ENCODE measurements at regions not wholly inside any gene's neighbourhood (a gene's known extent, or its start where the extent isn't known, plus 50 kb on each side); places are given as distances from the start of the nearest gene placed in this dataset.

DNA sequence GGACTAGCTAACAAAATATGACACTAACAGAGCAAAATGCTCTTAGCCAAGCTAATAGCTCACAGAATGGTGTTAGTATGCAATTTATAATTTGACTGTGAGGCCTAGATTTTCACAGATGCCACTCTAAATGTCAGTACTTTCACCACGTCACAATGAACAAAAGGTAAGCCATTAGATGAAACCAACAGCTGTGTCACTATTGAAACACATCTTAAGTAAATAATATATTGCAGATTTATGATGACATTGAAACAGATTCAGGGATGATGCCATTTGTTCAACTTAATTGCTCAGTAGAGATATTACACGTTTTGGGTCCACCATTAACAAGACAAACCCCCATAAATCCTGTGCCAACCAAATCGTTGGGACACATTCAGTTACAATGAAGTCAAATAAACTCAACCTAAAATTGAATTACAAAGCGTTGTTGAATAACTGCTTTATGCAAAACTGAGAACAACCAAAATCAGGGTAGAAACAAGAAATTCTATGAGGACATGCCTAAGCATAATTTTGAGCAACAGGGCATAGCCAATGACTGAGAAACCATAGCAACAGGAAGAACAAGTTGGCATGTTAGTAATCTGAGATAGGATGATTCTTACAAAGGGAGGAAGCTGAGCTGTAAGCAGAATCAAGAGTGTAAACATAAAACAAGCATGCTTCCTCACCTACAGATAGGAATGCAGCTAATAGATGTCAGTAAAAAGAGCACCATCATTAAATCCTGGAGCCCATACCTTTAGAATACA is 85.6 kb upstream of the KHDRBS2 start:
- ChIA-PET RAD21 (ENCODE audit: low non-redundant PET in 1 of 2, low total read pairs in 2 of 2, uncharacterized antibody in 2 of 2, unreplicated experiment in 2 of 2) (no interaction called here), POLR2A (no interaction called here), CTCF (no interaction called here)
- BruUV-seq (replicated peaks), result no TSS peak
- Histone ChIP-seq H3K9me2 (ENCODE audit: insufficient read depth) (no peaks in the 10 kb centered on the region), H3K79me2 (ENCODE audit: insufficient read depth, low read length) (no peaks in the 10 kb centered on the region), H3K4me2 (ENCODE audit: low read length) (no peak overlapping the region), H2AFZ (ENCODE audit: low read depth, low read length, poor library complexity, severe bottlenecking) (no peak overlapping the region), H3K4me3 (replicated peaks in 1 of 2; ENCODE audit: low read depth in 1 of 2, low read length in 2 of 2) (no peak overlapping the region), H3K27ac (ENCODE audit: low read depth, low read length) (no peak overlapping the region), H3K4me1 (ENCODE audit: control insufficient read depth in 1 of 2, insufficient read depth in 2 of 2, low read length in 2 of 2) (no peaks in the 10 kb centered on the region), H3K27me3 (ENCODE audit: insufficient read depth, low read length) (no peaks in the 10 kb centered on the region), H3K9me3 (ENCODE audit: control insufficient read depth in 1 of 2, insufficient read depth in 1 of 2, low read depth in 1 of 2, low read length in 2 of 2) (peaks cover 6 to 8% of the 10 kb centered on the region in 2 experiments; a peak in 2 of 4 replicates), H3K9ac (ENCODE audit: low read length) (no peak overlapping the region), H4K20me1 (ENCODE audit: insufficient read depth) (no peaks in the 10 kb centered on the region), H3K36me3 (ENCODE audit: control insufficient read depth in 1 of 2, insufficient read depth in 2 of 2, low read length in 2 of 2) (no peaks in the 10 kb centered on the region)
- intact Hi-C loops (cut with micrococcal nuclease), result no loop called here
- ATAC-seq (no peak), DNase-seq (ENCODE audit: low read depth, low spot score) (no peak)
- TF ChIP-seq YY1 (IDR thresholded peaks at IDR 0.05; ENCODE audit: extremely low read depth, insufficient replicate concordance, low read depth, low read length) (no peak), FOSL1 (IDR thresholded peaks at IDR 0.05; ENCODE audit: low read depth) (no peak), POLR2AphosphoS5 (IDR thresholded peaks at IDR 0.05; ENCODE audit: low read depth, low read length) (no peak), POLR2A (IDR thresholded peaks at IDR 0.05; ENCODE audit: borderline replicate concordance, extremely low read depth, insufficient read depth, insufficient read length) (no peak), JUND (IDR thresholded peaks at IDR 0.05) (no peak), EZH2 (IDR thresholded peaks at IDR 0.05) (no peak), EGR1 (IDR thresholded peaks at IDR 0.05; ENCODE audit: low read depth) (no peak), CEBPB (IDR thresholded peaks at IDR 0.05; ENCODE audit: low read depth) (no peak), CBX3 (IDR thresholded peaks at IDR 0.05; ENCODE audit: low read depth) (no peak), SIN3A (IDR thresholded peaks at IDR 0.05; ENCODE audit: low read depth) (no peak), ZFX (IDR thresholded peaks at IDR 0.05) (no peak), SP1 (IDR thresholded peaks at IDR 0.05; ENCODE audit: low read depth) (no peak), CTCF (IDR thresholded peaks at IDR 0.05 in 2 of 3, conservative IDR thresholded peaks at IDR 0.05 in 1 of 3; ENCODE audit: borderline replicate concordance in 1 of 3, insufficient read depth in 1 of 3, low read depth in 2 of 3, low read length in 2 of 3) (no peak), EZH2phosphoT487 (IDR thresholded peaks at IDR 0.05; ENCODE audit: borderline replicate concordance) (no peak), MAX (IDR thresholded peaks at IDR 0.05) (no peak), RAD21 (IDR thresholded peaks at IDR 0.05; ENCODE audit: low read depth) (no peak), SRF (IDR thresholded peaks at IDR 0.05; ENCODE audit: low read depth) (no peak), ZNF274 (IDR thresholded peaks at IDR 0.05; ENCODE audit: low read depth, low read length) (no peak)
- TF ChIP-seq, protein P1, sequence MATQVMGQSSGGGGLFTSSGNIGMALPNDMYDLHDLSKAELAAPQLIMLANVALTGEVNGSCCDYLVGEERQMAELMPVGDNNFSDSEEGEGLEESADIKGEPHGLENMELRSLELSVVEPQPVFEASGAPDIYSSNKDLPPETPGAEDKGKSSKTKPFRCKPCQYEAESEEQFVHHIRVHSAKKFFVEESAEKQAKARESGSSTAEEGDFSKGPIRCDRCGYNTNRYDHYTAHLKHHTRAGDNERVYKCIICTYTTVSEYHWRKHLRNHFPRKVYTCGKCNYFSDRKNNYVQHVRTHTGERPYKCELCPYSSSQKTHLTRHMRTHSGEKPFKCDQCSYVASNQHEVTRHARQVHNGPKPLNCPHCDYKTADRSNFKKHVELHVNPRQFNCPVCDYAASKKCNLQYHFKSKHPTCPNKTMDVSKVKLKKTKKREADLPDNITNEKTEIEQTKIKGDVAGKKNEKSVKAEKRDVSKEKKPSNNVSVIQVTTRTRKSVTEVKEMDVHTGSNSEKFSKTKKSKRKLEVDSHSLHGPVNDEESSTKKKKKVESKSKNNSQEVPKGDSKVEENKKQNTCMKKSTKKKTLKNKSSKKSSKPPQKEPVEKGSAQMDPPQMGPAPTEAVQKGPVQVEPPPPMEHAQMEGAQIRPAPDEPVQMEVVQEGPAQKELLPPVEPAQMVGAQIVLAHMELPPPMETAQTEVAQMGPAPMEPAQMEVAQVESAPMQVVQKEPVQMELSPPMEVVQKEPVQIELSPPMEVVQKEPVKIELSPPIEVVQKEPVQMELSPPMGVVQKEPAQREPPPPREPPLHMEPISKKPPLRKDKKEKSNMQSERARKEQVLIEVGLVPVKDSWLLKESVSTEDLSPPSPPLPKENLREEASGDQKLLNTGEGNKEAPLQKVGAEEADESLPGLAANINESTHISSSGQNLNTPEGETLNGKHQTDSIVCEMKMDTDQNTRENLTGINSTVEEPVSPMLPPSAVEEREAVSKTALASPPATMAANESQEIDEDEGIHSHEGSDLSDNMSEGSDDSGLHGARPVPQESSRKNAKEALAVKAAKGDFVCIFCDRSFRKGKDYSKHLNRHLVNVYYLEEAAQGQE (IDR thresholded peaks at IDR 0.05; ENCODE audit: low read depth), result no peak
